Femur (tissue), 1 donor: ENCODE measurements at regions not wholly inside any gene's neighbourhood (a gene's known extent, or its start where the extent isn't known, plus 50 kb on each side); places are given as distances from the start of the nearest gene placed in this dataset.
"Not testable (repeated sequence)": the region's sequence is repeated elsewhere in the genome, so short reads cannot be mapped to it uniquely, and the experiment has no call there.

ENCODE experiments used
- DNase-seq: peaks from one replicate; pipeline ENCODE4 v3.0.0-alpha.2; 2017

DNA sequence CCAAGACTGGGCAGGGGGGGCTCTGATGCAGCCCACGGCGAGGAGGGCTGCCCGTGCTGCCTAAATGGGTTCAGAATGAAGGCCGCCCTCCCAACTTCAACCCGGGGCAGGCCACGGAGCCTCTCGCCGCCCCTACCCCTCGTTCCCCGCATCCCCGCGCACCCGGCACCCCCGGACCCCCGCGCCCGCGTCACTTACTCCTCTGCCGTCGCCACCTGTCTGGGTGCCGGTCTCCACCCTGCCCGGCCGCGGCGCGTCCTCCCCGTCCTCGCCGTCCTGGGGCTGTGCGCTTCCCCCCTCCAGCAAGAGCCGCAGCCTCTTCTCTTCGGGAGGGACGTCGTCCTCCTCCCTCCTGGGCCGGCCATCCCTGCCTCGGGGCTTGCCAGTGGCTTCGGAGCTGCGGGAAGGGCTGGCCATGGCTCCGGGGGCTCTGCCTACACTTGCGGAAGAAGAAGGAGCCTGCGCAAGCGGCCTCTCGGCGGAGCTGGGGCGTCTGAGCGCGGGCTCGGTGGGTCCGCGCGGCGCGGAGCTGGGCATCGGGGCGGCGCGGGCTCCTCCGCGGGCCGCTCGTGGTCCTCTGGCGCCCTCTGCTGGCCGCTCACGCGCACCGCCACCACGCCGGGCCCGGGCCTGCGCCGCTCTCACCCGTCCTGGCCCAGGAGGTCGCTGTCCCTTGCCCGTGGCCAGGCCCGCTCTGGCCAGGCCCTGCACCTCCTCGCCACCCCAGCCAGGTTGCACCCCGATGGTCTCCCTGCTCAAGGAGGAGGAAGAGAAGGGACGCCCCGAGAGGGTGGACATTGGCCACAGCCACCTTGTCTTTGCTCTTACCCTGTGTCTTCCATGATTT is 59.3 kb upstream of the CLEC6A start:
- peak; percentile 80 for DNase-seq

DNA sequence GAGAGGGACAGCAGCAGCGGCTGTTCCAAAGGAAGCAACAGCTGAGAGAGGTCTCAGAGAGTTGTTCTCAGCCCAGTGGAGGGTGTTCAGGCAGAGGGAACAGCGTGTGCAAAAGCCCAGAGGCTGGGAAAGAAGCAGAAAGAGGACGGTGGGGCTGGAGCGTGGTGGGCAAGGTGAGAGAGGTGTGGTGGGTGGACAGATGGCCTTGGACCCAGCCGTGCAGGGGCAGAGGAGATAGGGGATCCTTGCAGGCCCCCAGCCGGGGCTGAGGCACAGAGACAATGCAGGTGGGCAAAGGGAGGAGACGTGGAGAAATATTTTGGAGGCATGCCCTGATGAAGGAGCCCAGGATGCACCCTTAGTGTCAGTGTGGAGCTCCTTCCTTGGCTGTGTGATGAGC is 58.4 kb upstream of the CLEC6A start:
- DNase-seq = not testable (repeated sequence)

DNA sequence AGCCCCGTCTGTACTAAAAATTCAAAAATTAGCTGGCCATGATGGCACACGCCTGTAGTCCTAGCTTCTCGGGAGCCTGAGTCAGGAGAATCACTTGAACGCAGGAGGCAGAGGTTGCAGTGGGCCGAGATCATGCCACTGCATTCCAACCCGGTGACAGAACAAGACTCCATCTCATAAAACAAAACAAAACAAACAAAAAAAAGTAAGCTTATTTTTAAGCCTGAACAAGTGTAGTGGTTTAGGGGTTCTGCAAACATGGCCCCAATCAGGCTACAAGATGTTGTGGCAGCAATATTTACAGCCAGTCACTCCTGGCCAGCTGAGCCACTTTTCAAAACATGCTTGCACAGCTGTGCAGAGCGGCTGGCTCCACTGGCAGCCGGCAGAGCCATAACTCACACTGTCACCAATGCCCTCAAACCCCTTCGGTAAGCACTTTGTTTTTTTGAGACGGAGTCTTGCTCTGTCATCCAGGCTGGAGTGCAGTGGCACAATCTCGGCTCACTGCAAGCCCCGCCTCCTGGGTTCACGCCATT is 56.2 kb upstream of the CLEC6A start:
- DNase-seq = not testable (repeated sequence)

DNA sequence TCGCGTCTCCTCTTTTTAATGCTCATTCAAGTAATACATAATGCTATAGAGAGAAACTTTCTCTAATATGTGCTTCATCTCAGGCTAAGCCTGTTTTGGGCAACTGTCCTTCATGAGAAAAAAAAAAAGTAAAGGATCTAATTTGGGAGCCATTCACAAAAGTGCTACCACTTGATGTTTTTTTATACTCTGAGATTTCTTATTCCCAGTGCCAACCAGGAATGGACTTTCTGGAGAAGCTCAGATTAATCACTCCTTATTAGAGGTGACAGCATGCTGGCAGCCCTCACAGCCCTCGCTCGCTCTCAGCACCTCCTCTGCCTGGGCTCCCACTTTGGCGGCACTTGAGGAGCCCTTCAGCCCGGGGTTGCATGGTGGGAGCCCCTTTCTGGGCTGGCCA is 51.9 kb upstream of the CLEC6A start:
- not testable (repeated sequence) for DNase-seq

DNA sequence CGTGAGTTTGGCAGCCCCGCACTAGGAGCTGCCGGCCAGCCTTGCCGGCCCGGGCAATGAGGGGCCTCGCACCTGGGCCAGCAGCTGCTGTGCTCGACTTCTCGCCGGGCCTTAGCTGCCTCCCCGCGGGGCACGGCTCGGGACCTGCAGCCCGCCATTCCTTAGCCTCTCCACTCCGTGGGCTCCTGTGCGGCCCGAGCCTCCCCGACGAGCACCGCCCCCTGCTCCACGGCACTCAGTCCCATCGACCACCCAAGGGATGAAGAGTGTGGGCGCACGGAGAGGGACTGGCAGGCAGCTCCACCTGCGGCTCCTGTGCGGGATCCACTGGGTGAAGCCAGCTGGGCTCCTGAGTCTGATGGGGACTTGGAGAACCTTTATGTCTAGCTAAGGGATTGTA is 51.4 kb upstream of the CLEC6A start:
- not testable (repeated sequence) for DNase-seq
